NCI-H1092 (cell line): ENCODE measurements at regions not wholly inside any gene's neighbourhood (a gene's known extent, or its start where the extent isn't known, plus 50 kb on each side); places are given as distances from the start of the nearest gene placed in this dataset.
"Not testable (repeated sequence)": the region's sequence is repeated elsewhere in the genome, so short reads cannot be mapped to it uniquely, and the experiment has no call there.

Experiments used
- DNase-seq: peaks from one replicate; lab custom pipeline; 2025; lab: John Stamatoyannopoulos, UW

DNA sequence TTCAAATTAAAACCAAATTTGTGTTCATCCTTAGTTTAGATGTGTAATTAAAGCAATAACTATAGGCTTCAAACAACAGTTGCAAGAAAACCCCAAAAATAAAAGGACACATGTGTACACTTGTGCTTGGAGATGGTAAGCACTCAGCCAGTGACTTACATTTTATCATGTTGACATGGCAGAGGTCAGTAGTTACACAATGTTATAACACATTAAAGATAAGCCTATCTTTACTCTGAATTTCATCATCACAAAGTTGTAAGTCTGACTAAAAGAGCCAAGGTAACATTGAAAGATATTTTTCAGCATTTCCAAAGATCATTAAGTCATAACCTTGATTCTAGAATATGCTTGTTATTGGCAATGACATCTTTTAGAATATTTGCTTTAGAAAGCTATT is 98.5 kb upstream of the PNPLA4 start:
- DNase-seq, result no peak

DNA sequence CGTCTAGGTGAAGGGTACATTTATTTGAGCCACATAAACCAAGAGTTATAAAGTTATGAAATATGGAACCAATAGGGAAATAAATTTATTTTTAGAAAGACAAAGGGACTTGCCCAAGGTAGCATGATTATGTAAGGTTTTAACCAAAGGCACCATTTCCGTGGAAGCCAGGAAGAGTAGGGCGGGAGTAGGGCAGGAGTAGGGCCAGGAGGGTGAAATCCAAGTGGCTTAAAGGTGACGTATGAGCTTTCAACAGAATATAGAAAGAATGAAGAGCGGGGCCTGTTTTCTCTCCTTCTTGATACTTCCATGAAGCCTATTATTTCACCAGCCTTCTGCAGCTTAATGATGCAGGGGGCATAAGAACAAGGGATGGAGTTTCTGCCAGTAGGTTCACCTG is 91.7 kb upstream of the PNPLA4 start:
- no peak for DNase-seq

DNA sequence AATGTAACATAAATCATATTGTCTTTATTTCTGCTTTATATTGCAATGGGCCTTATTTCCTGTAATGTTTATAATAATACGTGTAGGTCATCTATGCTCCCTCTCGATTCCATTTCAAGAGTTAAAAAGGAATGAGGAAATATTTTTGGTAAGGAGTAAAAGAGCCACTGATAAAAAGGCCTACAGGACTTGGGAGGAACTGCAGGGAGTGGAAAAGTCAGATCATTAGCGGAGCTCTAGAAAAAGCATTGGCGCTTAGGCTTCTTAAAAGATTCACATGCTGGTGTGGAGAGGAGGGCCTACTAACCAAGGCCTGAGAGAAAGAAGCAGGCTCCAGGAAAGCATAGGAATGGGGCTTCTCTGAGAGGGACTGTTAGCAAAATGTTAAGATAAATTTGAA is 82.9 kb upstream of the PNPLA4 start:
- DNase-seq, result no peak

DNA sequence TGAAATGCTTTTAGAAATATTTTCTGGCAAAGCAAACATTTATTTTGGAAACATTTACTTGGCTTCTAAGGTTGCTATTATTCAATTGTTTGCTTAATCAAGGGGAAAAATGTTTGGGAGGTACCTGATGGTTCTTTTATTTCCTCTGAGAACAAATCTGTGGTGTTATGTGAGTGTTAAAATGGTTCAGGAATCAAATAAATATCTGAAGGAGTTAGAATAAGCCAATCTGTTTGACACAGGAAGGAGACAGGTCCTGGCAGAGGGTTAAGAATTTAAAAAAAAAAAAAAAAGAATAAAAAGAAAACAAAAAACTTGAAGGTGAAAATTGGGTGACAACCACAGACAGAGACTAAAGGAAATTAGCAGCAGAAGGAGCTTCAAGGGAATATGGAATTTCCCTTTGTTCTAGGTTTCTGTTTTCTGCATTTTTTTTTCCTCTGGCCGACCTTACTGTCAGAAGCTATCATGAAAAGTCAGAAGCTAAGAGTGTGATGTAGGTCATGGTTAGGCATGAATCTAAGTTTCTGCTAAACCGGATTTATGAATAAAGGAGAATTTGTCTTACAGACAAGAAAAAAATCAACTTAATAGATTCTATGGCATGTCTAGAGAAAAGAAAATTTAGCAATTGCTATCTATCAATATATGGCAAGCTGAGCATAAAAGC is 78.6 kb upstream of the PNPLA4 start:
- no peak for DNase-seq

DNA sequence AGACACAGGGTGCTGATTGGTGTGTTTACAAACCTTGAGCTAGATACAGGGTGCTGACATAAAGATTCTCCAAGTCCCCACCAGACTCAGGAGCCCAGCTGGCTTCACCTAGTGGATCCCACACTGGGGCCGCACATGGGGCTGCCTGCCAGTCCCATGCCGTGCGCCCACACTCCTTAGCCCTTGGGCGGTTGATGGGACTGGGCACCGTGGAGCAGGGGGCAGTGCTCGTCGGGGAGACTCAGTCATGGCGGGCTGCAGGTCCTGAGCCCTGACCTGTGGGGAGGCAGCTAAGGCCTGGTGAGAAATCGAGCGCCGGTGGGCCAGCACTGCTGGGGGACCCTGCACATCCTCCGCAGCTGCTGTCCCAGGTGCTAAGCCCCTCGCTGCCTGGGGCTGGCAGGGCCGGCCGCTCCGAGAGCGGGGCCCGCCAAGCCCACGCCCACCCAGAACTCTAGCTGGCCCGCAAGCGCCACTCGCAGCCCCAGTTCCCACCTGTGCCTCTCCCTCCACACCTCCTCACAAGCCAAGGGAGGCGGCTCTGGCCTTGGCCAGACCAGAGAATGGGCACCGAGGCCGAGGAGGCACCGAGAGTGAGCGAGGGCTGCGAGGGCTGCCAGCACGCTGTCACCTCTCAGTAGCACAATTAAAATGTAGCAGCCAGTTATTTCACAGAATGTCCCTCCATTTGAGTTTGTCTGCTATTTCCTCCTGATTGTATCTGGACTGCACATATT is 76.1 kb upstream of the PNPLA4 start:
- no peak for DNase-seq

DNA sequence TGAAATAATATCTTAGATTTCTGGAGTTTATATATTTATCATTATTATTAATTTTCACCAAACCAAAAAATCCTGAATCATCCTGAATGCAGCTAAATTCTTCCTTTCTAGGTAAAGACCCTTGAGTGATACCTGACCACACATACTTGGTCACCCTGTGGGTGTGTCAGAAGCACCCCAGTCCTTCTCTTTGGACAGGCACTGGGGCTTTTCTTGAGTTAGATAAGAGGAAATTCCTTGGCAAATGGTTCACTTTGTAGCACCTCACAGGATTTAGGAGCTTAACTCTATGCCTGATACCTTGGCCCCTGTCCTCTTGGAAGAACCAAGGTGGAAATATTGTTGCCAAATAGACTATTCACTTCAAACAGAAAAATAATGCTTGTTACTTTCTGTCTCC is 69.6 kb upstream of the PNPLA4 start:
- DNase-seq, result no peak

DNA sequence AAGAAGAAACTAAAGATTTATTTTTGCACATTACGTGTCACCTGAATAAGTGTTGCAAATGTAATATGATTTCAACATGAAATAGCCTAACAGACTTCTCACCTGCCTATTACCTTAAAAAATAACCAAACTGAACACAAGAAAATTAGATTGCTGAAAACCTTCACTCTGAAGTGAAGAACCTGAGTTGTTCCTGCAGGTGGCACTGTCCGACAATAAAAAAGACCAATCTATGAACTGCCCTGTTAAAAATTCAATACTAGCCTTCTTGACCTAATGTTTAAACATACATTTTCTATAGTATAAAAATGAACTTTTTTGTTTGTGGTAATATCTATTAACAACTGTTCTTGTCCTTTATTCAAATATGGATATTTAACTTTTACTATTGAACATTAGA is 69.2 kb upstream of the PNPLA4 start:
- peak; percentile 31 for DNase-seq

DNA sequence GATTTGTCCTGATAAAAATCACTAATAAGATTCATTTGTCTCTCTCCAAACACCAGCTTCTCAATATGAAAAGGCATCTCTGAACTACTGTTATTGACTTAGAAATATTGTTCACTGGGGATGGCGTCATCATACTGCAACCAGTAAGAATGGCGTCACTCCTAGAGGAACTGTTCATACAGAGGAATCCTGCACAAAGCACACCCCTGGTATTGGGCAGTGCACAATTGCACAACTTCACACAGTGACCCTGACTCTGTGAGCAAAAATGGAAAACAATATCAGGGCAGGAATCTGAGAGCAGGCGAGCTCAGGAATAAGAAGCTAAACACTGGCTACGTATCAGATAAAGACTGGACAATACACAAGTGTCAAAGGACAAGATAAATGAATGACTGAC is 66.7 kb upstream of the PNPLA4 start:
- DNase-seq, result no peak

DNA sequence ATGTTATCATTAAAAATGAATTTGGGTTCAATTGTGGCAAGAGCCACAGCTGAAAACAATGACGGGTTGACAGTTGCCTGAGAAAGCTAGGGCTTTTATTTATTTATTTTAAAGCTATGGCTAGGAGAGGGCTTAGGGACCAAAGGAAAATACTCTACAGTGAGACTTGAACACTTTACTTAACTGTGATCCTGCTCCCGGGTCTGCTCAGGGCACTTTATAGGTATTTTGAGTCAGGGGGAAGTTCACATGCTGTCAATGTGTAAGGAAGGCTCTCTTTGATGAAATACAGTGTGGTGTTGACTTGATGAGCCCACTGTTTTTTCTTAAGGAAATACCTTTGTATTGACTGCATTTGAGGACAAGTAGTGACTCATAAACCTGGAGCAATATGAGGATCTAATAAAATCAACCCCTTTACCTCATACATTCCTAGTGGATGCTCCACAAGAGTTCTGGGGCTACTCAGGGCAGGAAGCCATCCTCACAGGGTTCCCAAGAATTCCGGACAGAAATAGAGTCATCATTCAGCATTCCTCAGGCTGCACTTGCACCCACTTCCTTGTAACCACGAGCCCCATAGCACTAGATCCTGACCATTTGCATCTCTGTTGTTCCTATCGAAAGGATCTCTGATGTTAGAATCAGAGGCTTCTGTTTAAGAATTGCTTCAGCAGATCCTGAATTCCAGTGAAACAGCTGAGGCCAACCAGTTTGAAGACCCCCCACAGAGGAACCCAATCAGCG is 61.0 kb upstream of the PNPLA4 start:
- DNase-seq, result not testable (repeated sequence)

DNA sequence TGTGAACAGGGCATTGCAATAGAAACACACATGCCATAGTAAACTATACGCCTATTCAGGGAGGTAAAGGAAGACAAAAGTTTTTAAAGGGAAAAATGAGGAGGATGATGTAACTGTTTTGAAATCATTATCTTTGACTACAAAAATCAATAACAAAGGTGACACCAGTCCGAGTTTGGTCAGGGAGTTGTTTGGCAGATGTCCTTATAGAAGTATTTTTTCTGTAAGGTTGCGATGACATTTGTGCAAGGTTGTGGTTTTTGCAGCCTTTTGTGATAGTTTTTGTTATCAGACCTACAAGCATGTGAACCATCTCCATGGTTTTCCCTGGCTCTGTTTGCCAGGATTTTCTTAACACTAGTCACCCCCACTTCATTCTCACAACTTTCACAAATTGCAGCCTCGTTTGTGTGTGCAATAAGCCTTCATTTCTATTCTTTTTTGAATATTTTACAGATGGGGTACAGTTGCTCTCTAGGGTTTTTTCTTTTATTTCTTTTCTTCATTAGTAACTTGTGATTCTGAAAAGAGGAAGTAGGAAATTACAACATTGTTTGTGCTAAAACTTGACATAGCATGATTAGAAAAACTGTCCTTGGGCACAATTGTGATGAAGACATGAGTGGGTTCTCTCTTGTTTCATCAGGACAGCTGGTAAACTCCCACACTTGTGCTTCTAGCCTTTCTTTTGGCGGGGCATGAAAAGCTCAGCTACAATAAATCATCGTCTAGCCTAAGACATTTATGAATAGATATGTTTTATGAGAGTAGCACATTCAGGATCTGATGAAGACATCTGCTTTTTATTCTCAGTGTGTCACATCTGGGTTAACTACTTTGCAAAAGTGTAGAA is 60.2 kb upstream of the PNPLA4 start:
- DNase-seq, result no peak

DNA sequence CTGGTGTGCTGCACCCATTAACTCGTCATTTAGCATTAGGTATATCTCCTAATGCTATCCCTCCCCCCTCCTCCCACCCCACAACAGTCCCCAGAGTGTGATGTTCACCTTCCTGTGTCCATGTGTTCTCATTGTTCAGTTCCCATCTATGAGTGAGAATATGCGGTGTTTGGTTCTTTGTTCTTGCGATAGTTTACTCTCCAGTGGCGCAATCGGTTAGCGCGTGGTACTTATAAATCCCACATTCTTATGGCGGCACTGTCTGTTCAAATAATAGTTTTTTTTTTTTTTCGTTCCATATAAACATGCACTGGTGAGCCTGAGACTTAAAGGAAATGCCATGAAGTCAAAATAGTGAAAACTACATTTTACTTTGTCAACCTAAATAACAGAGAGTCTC is 59.5 kb upstream of the PNPLA4 start:
- DNase-seq, result not testable (repeated sequence)

DNA sequence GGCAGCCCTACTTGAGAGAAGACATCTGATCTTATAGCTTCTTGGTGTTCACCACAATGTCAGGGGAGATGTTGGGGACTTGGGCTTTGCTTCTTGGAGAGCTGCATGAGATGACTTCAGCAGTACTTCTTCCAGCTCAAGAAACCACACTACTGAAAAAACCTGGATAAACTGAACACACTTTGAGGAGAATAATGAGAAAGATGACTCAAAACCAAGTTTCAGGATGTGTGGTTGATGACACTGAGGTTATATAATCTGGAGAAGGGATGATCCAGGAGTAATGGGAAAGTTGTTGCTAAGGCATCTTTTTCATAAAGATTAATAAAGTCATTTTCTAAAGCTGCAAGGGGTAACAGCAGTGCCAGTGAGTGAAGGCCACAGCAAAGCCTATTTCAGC is 58.4 kb upstream of the PNPLA4 start:
- DNase-seq, result no peak

DNA sequence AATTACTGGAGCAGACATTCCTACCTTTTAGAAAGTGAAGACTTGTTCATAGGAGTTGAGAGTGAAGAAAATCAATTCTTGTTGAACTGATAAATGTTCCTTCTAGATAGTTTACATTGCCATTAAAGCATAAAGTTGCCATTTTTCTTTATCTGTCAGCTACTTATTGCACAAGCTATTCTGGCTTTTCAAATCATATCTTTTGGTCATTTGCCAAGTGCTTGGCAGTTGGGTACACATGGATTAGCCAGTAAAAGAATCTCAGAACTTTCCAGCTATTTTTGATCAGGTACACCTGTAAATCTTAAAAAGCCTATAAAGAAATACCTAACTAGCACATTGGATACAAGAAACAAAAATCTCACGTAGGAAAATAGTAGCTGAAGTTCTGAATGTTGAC is 56.4 kb upstream of the PNPLA4 start:
- DNase-seq, result no peak
